Keratinocyte (primary cell): ENCODE measurements at regions not wholly inside any gene's neighbourhood (a gene's known extent, or its start where the extent isn't known, plus 50 kb on each side); places are given as distances from the start of the nearest gene placed in this dataset.

Experiments
- DNase-seq: peaks from one replicate; pipeline ENCODE4 v3.0.0-alpha.2; 2011; ENCODE audit warnings: low read depth, missing footprints, low spot score
- FAIRE-seq: peaks from 2 replicates; lab custom pipeline; 2011; peaks lifted over from hg19 to GRCh38; lab: Jason Lieb, UNC
- H2AFZ ChIP-seq: 2 replicates; pipeline ENCODE4 v1.6.0; 2012; ENCODE audit warnings: low read length, control low read depth, inconsistent platforms; ENCODE audit not compliant: control insufficient read depth
- H3K27ac ChIP-seq: 2 replicates; pipeline ENCODE4 v1.5.1; 2011; ENCODE audit warnings: low read length; ENCODE audit not compliant: control insufficient read depth, insufficient read depth
- H3K27me3 ChIP-seq: 3 replicates; pipeline ENCODE4 v1.6.0; 2011; ENCODE audit warnings: low read length; ENCODE audit not compliant: control insufficient read depth, insufficient read depth; ENCODE audit errors: extremely low read depth
- H3K36me3 ChIP-seq, 2 experiments: 2 replicates in 1 of 2; 3 replicates in 1 of 2; pipeline ENCODE4 v1.5.1; 2011; ENCODE audit warnings: low read length in 2 of 2, mild to moderate bottlenecking in 1 of 2; ENCODE audit not compliant: control insufficient read depth in 2 of 2, insufficient read depth in 2 of 2; ENCODE audit errors: extremely low read depth in 1 of 2
- H3K4me1 ChIP-seq: 3 replicates; pipeline ENCODE4 v1.5.1; 2011; ENCODE audit warnings: low read length; ENCODE audit not compliant: control insufficient read depth, insufficient read depth; ENCODE audit errors: extremely low read depth
- H3K4me2 ChIP-seq: 3 replicates; pipeline ENCODE4 v1.6.0; 2011; ENCODE audit warnings: low read depth, low read length; ENCODE audit not compliant: control insufficient read depth, insufficient read depth; ENCODE audit errors: extremely low read depth
- H3K4me3 ChIP-seq, 3 experiments: fragments of 200-600 bp in 1 of 3; sonication (generic) in 1 of 3; 2 replicates in 2 of 3; 3 replicates in 1 of 3; pipeline ENCODE4 v1.5.1; 2011 to 2016; ENCODE audit warnings: low read length in 3 of 3, mild to moderate bottlenecking in 3 of 3, control low read depth in 2 of 3, inconsistent platforms in 1 of 3, low read depth in 1 of 3, mixed read lengths in 1 of 3, mixed run types in 1 of 3, moderate library complexity in 1 of 3; ENCODE audit not compliant: control insufficient read depth in 2 of 3, insufficient read depth in 2 of 3; ENCODE audit errors: extremely low read depth in 1 of 3
- H3K79me2 ChIP-seq: 2 replicates; pipeline ENCODE4 v1.6.0; 2012; ENCODE audit warnings: low read length; ENCODE audit not compliant: control insufficient read depth, insufficient read depth
- H3K9ac ChIP-seq: 3 replicates; pipeline ENCODE4 v1.6.0; 2011; ENCODE audit warnings: low read length; ENCODE audit not compliant: control insufficient read depth, insufficient read depth; ENCODE audit errors: extremely low read depth
- H3K9me1 ChIP-seq: 3 replicates; pipeline ENCODE4 v1.6.0; 2011; ENCODE audit warnings: low read length; ENCODE audit not compliant: control insufficient read depth, insufficient read depth; ENCODE audit errors: extremely low read depth
- H3K9me3 ChIP-seq: 2 replicates; pipeline ENCODE4 v1.5.1; 2012; ENCODE audit warnings: low read depth, low read length; ENCODE audit not compliant: control insufficient read depth
- H4K20me1 ChIP-seq: 3 replicates; pipeline ENCODE4 v1.6.0; 2011; ENCODE audit warnings: low read length; ENCODE audit not compliant: control insufficient read depth, insufficient read depth; ENCODE audit errors: extremely low read depth
- CTCF ChIP-seq, 3 experiments: IDR thresholded peaks in 1 of 3; conservative IDR thresholded peaks in 1 of 3; optimal IDR thresholded peaks in 1 of 3; 2 replicates in 2 of 3; 3 replicates in 1 of 3; pipeline versions ENCODE3 to v1.5.1; 2011; ENCODE audit warnings: low read length in 3 of 3, mild to moderate bottlenecking in 3 of 3, moderate library complexity in 2 of 3, control low read depth in 1 of 3, inconsistent platforms in 1 of 3; ENCODE audit not compliant: insufficient read depth in 2 of 3; ENCODE audit errors: extremely low read depth in 1 of 3
- EZH2 ChIP-seq: IDR thresholded peaks from one replicate; pipeline ENCODE4 v1.6.1; 2012; ENCODE audit warnings: inconsistent platforms, mild to moderate bottlenecking, low read length, moderate library complexity
- dilution Hi-C: fragments of 300-500 bp; cut with MboI; formaldehyde crosslinking; loops from one replicate; pipeline ENCODE4 v1.7.0; 2020; ENCODE audit warnings: low sequenced_read_pairs; ENCODE audit not compliant: extremely low pct_ligation_motif_present

GRCh38 chr12:13342971-13343370, 146.4 kb downstream of the EMP1 start:
- Histone ChIP-seq H3K4me1 (peaks cover 33% of the 10 kb centered on the region), H3K9ac (no peak overlapping the region), H3K27me3 (no peaks in the 10 kb centered on the region), H3K36me3 (no peaks in the 10 kb centered on the region), H2AFZ (no peak overlapping the region), H3K4me2 (no peak overlapping the region), H3K79me2 (no peaks in the 10 kb centered on the region), H4K20me1 (no peaks in the 10 kb centered on the region), H3K27ac (no peak overlapping the region), H3K9me1 (peaks cover 2% of the 10 kb centered on the region), H3K9me3 (no peaks in the 10 kb centered on the region), H3K4me3 (no peak overlapping the region)
- no peak for DNase-seq
- dilution Hi-C loops: no loop called here
- TF ChIP-seq CTCF (optimal IDR thresholded peaks at IDR 0.05 in 1 of 3, IDR thresholded peaks at IDR 0.05 in 1 of 3, conservative IDR thresholded peaks at IDR 0.05 in 1 of 3; ENCODE audit: extremely low read depth in 1 of 3, insufficient read depth in 2 of 3, low read length in 3 of 3) (no peak), EZH2 (no peak)
- no peak for FAIRE-seq

GRCh38 chr12:13340149-13340548, 143.6 kb downstream of the EMP1 start:
- Histone ChIP-seq H3K27me3 (no peaks in the 10 kb centered on the region), H2AFZ (peak overlapping the region; percentile 71), H3K4me1 (peaks cover 22% of the 10 kb centered on the region), H3K9ac (peak overlapping the region; percentile 57), H4K20me1 (no peaks in the 10 kb centered on the region), H3K9me3 (no peaks in the 10 kb centered on the region), H3K27ac (peak overlapping the region; percentile 87), H3K79me2 (no peaks in the 10 kb centered on the region), H3K36me3 (no peaks in the 10 kb centered on the region), H3K4me2 (peak overlapping the region; percentile 58), H3K9me1 (no peaks in the 10 kb centered on the region), H3K4me3 (peak overlapping the region in 1 of 3 experiments; percentile 13)
- FAIRE-seq: no peak
- DNase-seq: no peak
- TF ChIP-seq EZH2: no peak
- no peak for TF ChIP-seq CTCF (optimal IDR thresholded peaks at IDR 0.05 in 1 of 3, IDR thresholded peaks at IDR 0.05 in 1 of 3, conservative IDR thresholded peaks at IDR 0.05 in 1 of 3; ENCODE audit: extremely low read depth in 1 of 3, insufficient read depth in 2 of 3, low read length in 3 of 3)
- dilution Hi-C loops: no loop called here
